ENCODE measurements at regions not wholly inside any gene's neighbourhood (a gene's known extent, or its start where the extent isn't known, plus 50 kb on each side); places are given as distances from the start of the nearest gene placed in this dataset.
"Not testable (repeated sequence)": the region's sequence is repeated elsewhere in the genome, so short reads cannot be mapped to it uniquely, and the experiment has no call there.

GRCh38 chr6:834190-834589, 141.3 kb upstream of the EXOC2 start:
- H3K36me3 ChIP-seq (replicated peaks; ENCODE audit: insufficient read depth, low read depth): no peaks in the 10 kb centered on the region
- no peaks in the 10 kb centered on the region for H3K27me3 ChIP-seq
- no peak overlapping the region for H3K4me3 ChIP-seq
- no peaks in the 10 kb centered on the region for H3K9me2 ChIP-seq (replicated peaks; ENCODE audit: insufficient read depth)
- H3K4me1 ChIP-seq (ENCODE audit: insufficient read depth): peaks cover 28% of the 10 kb centered on the region
- no peak overlapping the region for H3K27ac ChIP-seq
- H3K9me3 ChIP-seq (ENCODE audit: low read depth): no peaks in the 10 kb centered on the region
- TF ChIP-seq, protein P1, sequence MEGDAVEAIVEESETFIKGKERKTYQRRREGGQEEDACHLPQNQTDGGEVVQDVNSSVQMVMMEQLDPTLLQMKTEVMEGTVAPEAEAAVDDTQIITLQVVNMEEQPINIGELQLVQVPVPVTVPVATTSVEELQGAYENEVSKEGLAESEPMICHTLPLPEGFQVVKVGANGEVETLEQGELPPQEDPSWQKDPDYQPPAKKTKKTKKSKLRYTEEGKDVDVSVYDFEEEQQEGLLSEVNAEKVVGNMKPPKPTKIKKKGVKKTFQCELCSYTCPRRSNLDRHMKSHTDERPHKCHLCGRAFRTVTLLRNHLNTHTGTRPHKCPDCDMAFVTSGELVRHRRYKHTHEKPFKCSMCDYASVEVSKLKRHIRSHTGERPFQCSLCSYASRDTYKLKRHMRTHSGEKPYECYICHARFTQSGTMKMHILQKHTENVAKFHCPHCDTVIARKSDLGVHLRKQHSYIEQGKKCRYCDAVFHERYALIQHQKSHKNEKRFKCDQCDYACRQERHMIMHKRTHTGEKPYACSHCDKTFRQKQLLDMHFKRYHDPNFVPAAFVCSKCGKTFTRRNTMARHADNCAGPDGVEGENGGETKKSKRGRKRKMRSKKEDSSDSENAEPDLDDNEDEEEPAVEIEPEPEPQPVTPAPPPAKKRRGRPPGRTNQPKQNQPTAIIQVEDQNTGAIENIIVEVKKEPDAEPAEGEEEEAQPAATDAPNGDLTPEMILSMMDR (IDR thresholded peaks at IDR 0.05; ENCODE audit: poor library complexity): no peak
- TF ChIP-seq EZH2phosphoT487 (IDR thresholded peaks at IDR 0.05; ENCODE audit: low read depth, severe bottlenecking, unreplicated experiment) (no peak), EZH2 (IDR thresholded peaks at IDR 0.05; ENCODE audit: borderline replicate concordance) (no peak)
- DNase-seq (ENCODE audit: low spot score): no peak
- H3K4me2 ChIP-seq: no peak overlapping the region
- H2AFZ ChIP-seq: no peak overlapping the region
- 100% methylated on average over 1 of the region's 2 CpGs for WGBS (ENCODE audit: low lambda C conversion rate, missing lambda C conversion rate)
- H3K79me2 ChIP-seq: no peaks in the 10 kb centered on the region
- no peaks in the 10 kb centered on the region for H4K20me1 ChIP-seq (ENCODE audit: insufficient read depth, poor library complexity, severe bottlenecking)

DNA sequence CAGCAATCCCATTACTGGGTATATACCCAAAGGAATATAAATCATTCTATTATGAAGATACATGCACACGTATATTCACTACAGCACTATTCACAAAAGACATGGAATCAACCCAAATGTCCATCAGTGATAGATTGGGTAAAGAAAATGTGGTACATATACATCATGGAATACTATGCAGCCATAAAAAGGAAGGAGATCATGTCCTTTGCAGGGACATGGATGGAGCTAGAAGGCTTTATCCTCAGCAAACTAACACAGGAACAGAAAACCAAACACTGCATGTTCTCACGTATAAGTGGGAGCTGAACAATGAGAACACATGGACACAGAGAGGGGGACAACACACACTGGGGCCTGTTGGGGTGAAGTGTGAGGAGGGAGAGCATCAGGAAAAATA, 139.9 kb upstream of the EXOC2 start:
- not testable (repeated sequence) for H2AFZ ChIP-seq; H3K4me2 ChIP-seq; DNase-seq (ENCODE audit: low spot score); H3K4me3 ChIP-seq; H3K9me2 ChIP-seq (replicated peaks; ENCODE audit: insufficient read depth); H3K36me3 ChIP-seq (replicated peaks; ENCODE audit: insufficient read depth, low read depth); H3K9me3 ChIP-seq (ENCODE audit: low read depth); H3K79me2 ChIP-seq; H4K20me1 ChIP-seq (ENCODE audit: insufficient read depth, poor library complexity, severe bottlenecking); H3K27me3 ChIP-seq; H3K27ac ChIP-seq
- 93% methylated on average over 2 of the region's 2 CpGs for WGBS (ENCODE audit: low lambda C conversion rate, missing lambda C conversion rate)
- peaks cover 28% of the 10 kb centered on the region for H3K4me1 ChIP-seq (ENCODE audit: insufficient read depth)

- Histone ChIP-seq H3K9me2 (replicated peaks; ENCODE audit: insufficient read depth) (no peaks in the 10 kb centered on the region), H3K36me3 (replicated peaks; ENCODE audit: insufficient read depth, low read depth) (no peaks in the 10 kb centered on the region), H3K9me3 (ENCODE audit: low read depth) (no peaks in the 10 kb centered on the region), H2AFZ (no peak overlapping the region), H3K4me2 (no peak overlapping the region), H3K4me1 (ENCODE audit: insufficient read depth) (peaks cover 13% of the 10 kb centered on the region), H3K27ac (no peak overlapping the region), H3K79me2 (no peaks in the 10 kb centered on the region), H3K4me3 (no peak overlapping the region), H4K20me1 (ENCODE audit: insufficient read depth, poor library complexity, severe bottlenecking) (no peaks in the 10 kb centered on the region), H3K27me3 (no peaks in the 10 kb centered on the region)
- TF ChIP-seq EZH2phosphoT487 (IDR thresholded peaks at IDR 0.05; ENCODE audit: low read depth, severe bottlenecking, unreplicated experiment): no peak
- TF ChIP-seq, protein P1 (IDR thresholded peaks at IDR 0.05; ENCODE audit: poor library complexity): no peak
- WGBS (ENCODE audit: low lambda C conversion rate, missing lambda C conversion rate): 87% methylated on average over 6 of the region's 6 CpGs
- no peak for DNase-seq (ENCODE audit: low spot score)
Observed at GRCh38 chr6:830667-831327, 137.9 kb upstream of the EXOC2 start.

GRCh38 chr6:829656-830055, 136.7 kb upstream of the EXOC2 start:
- Histone ChIP-seq H3K9me3 (ENCODE audit: low read depth) (no peaks in the 10 kb centered on the region), H3K9me2 (replicated peaks; ENCODE audit: insufficient read depth) (no peaks in the 10 kb centered on the region), H4K20me1 (ENCODE audit: insufficient read depth, poor library complexity, severe bottlenecking) (no peaks in the 10 kb centered on the region), H3K27ac (no peak overlapping the region), H3K4me3 (no peak overlapping the region), H3K36me3 (replicated peaks; ENCODE audit: insufficient read depth, low read depth) (no peaks in the 10 kb centered on the region), H3K4me2 (no peak overlapping the region), H3K4me1 (ENCODE audit: insufficient read depth) (peaks cover 2% of the 10 kb centered on the region), H3K27me3 (no peaks in the 10 kb centered on the region), H3K79me2 (no peaks in the 10 kb centered on the region), H2AFZ (no peak overlapping the region)
- 37% methylated on average over 4 of the region's 4 CpGs for WGBS (ENCODE audit: low lambda C conversion rate, missing lambda C conversion rate)
- no peak for TF ChIP-seq EZH2phosphoT487 (IDR thresholded peaks at IDR 0.05; ENCODE audit: low read depth, severe bottlenecking, unreplicated experiment)
- TF ChIP-seq EZH2 (IDR thresholded peaks at IDR 0.05; ENCODE audit: borderline replicate concordance): no peak
- TF ChIP-seq, protein P1 (IDR thresholded peaks at IDR 0.05; ENCODE audit: poor library complexity): no peak
- DNase-seq (ENCODE audit: low spot score): no peak

All from hepatocyte (in vitro differentiated cells).